ENCODE measurements at regions not wholly inside any gene's neighbourhood (a gene's known extent, or its start where the extent isn't known, plus 50 kb on each side); places are given as distances from the start of the nearest gene placed in this dataset.

- TF ChIP-seq CTCF (conservative IDR thresholded peaks at IDR 0.05 in 1 of 2, IDR thresholded peaks at IDR 0.05 in 1 of 2; ENCODE audit: extremely low read depth in 1 of 2, insufficient read depth in 1 of 2, low read depth in 1 of 2, low read length in 2 of 2) (no peak), EZH2 (IDR thresholded peaks at IDR 0.05; ENCODE audit: borderline replicate concordance, low read length) (no peak)
Measured at GRCh38 chr10:108819302-108819701, 1104.0 kb downstream of the XPNPEP1 start.
